ENCODE measurements at regions not wholly inside any gene's neighbourhood (a gene's known extent, or its start where the extent isn't known, plus 50 kb on each side); places are given as distances from the start of the nearest gene placed in this dataset.

DNA sequence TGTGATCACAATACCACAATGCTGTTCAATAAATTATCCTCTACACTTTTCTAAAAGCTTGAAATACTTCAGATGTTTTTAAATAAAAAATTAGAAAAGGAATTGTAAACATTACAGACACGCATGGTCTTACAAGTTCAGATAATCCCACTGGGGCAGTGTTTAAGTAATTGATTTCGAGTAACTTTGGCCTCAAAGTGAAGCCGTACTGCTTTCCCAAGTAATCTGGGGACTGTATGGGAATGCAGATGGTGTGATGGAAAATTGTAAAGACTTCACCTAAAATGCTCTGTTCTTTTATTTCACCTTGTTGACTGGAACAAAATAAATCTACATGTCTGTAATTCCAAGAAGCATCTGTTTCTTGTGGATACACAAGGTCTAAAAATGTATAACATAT is 401.7 kb upstream of the LYPLAL1 start:
- TF ChIP-seq CTCF (IDR thresholded peaks at IDR 0.05) (no peak), HMGXB4 (CRISPR knock-in tag; IDR thresholded peaks at IDR 0.05; ENCODE audit: borderline replicate concordance) (no peak), POLR2AphosphoS2 (conservative IDR thresholded peaks at IDR 0.05; ENCODE audit: low read length) (no peak), GATA3 (IDR thresholded peaks at IDR 0.05; ENCODE audit: borderline replicate concordance) (no peak), RARB (CRISPR knock-in tag; IDR thresholded peaks at IDR 0.05) (no peak), JUN (IDR thresholded peaks at IDR 0.05) (no peak), POLR2A (IDR thresholded peaks at IDR 0.05; ENCODE audit: low read length) (no peak)
